ENCODE measurements at regions not wholly inside any gene's neighbourhood (a gene's known extent, or its start where the extent isn't known, plus 50 kb on each side); places are given as distances from the start of the nearest gene placed in this dataset.
"Not testable (repeated sequence)": the region's sequence is repeated elsewhere in the genome, so short reads cannot be mapped to it uniquely, and the experiment has no call there.

DNA sequence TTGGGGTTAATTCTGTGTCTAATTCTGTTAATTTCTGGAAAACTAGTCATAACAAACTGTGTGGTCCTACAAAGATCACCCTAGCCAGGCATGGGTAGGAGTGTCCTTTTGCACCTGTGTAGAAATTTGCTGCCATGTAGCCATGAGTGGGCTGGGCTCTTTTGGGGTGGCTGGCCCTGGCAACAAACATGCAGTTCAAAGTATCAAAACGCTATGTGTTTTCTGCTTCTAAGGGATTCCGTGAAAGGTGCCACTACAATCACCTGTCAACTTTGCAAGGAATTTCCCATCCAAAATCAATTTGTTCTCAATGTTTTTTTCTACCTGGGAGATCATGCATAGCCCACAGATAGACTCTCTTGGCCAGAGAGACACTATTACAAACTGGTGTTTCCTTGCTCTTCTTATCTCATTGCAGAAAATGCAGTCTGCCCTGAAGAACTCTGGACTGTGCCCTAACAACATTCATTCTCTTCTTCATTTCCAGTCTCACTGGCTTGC is 537.7 kb upstream of the ID2 start:
- DNase-seq = no peak
- ATAC-seq = no peak

DNA sequence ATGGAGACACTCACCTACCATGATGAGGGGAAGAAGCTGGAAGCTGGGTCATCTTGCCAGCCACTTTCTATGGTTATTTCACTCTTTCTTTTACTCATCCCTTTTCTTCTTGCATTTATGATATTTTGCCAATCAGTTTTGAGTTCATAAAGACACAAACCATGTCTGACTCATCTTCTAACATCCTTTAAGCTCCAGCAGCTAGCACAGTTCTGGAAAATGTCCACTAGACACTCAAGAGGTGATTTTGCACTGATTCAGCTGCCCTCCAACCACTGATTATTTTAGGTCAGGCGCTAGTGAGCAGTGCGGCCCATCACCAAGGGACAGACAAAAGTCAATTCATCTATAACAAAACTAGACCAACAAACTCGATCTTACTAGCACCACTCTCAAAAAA is 537.1 kb upstream of the ID2 start:
- no peak for ATAC-seq
- no peak for DNase-seq

DNA sequence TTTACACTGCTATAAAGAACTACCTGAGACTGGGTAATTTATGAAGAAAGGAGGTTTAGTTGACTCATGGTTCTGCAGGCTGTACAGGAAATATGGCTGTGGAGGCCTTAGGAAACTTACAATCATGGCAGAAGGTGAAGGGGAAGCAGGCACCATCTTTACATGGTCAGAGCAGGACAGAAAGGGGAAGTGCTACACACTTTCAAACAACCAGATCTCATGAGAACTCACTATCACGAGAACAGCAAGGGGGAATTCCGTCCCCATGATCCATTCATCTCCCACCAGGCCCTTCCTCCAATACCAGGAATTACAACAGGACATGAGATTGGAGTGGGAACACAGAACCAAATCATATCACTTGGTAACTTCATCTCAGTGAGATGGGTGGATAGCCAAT is 536.5 kb upstream of the ID2 start:
- DNase-seq, ATAC-seq: not testable (repeated sequence)

DNA sequence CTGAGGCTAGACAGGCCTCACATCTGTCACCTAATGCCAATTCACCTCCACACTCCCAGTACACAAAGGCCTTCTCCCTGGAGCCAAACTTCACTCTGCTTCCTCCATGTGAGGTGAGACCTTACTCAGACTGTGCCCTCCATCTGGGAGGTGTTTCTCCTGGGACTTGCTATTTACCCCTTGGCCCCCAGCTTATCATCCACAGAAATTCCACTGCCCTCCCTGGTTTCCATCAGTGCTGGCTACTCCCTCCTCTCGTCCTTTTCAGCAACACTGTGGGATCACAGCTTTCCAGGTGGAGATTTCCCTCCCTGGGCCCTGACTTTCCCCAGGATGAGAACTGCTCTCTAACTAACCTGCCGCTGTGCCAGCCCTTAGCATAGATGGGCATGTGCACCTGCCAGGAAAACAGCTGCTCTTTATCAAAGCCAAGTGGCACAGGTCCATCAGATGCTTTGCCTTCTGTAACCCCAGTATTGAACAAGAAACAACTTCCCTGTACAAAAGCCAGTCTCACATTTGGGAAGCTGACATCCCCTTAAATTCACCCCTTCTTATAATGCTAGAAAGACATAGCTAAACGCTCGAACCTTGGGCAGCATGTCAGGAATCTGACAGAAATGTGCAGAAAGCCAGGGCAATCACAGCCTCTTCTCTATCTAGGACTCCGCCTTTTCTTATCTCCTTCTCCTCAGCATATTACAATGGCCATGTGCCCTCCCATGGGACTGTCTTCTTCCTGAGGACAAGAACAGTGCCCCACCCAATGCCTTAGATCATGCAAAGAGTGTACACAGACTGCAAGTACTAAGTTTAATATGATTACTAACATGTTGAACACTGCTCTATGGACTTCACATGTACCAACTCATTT is 535.5 kb upstream of the ID2 start:
- no peak for DNase-seq
- ATAC-seq = no peak

- ATAC-seq = no peak
- no peak for DNase-seq
Measured at GRCh38 chr2:8148260-8149006, 533.4 kb upstream of the ID2 start.

DNA sequence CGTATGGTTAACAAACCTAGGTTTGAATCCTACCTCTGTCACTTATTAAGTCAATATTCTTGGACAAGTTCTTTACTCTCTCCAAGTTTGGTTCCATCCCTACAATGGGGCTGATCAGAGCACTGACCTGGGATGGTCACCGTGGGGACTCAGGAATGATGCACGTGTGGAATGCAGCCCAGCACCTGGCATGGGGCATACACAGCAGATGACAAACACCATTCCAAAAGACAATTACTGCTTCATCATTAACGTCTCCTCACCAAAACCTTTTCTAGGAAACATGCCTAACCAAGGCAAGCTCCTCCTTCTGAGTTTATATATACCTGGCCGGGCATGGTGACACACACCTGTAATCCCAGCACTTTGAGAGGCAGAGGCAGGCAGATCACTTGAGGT is 532.9 kb upstream of the ID2 start:
- DNase-seq (no peak), ATAC-seq (no peak)

DNA sequence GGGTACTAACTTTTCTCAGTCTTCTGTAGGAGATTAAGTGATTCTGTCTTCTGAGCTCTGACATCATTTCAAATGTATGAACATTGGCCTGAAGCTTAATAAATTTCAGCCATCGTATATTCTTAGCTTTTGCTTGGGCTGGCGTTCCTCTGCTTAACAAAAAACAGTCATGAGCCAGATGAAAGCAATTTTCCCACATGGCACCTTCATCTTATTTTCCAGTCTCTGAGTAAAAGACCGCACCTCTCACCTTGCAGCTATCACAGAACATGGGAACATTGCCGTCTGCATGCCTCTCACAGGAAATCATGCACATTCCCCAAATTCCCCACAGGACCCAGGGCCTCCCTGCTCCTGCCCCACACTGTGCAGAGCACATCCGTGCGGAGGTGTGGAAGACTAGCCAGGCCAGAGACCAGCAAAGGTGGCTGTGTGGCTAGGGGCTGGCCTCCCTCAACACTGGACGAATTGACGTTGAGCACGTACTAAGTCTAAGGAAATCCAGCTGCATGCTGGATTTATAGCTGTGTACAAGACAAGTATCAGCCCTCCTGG is 531.8 kb upstream of the ID2 start:
- ATAC-seq (no peak), DNase-seq (no peak)

DNA sequence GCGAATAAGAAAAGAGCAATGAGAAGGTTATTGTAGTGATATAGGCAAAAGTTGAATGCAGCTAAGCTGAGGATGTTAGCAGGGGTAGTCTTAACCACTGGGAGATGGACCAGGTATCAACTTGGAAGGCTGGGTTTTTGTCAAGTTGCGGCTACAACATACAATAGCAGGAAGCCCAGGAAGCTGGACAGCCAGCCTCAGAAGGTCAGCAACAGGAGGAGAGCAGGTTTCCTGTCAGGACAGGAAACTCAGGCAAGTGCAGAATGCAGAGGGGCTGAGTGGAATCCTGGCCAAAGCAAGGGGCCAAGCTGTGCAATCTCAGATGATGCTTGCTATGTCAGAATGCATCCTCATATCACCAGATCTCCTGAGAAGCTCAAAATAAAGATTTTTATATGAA is 530.0 kb upstream of the ID2 start:
- no peak for DNase-seq
- ATAC-seq = no peak

DNA sequence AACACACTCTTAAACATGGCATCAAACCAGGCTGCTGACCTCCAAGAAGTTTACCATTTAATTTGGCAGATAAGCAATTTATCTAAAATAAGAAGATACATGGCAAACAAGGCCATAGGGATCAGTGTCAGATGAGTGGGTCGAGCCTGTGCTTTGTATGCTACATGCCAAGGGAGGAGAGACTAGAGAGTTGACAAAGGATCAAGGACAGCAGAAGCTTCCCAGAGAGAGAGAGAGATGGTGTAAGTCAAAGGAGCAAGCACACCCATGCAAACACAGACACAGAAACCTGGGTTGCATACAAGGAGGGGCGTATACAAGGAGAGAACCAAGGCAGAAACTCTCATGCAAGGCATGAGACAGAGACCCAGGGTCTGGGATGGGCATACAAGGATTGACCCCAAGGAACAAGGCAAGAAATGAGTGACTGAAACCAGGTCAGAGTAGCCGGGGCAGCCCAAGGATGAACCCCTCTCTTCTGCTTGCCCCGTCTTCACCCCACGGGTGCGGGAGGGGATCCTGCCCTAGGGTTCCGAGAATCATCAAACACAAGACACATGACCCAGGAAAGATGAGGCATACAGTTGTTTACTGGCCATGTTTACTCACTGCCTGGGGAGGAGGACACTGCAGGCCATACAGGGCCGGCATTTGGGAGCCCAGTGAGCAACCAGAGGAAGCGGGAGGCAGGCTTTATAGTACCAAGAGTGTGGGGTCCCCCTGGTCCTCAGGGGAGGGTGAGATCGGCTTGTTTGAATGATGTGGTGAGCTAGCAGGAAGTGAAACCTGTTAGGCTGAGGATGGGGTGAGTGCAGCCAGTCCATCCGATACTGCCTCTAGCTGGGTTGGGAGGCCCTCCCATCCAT is 529.2 kb upstream of the ID2 start:
- ATAC-seq (no peak), DNase-seq (no peak)

- no peak for DNase-seq
- ATAC-seq = no peak
Measured at GRCh38 chr2:8153258-8153718, 528.6 kb upstream of the ID2 start.

- ATAC-seq = no peak
- no peak for DNase-seq
Measured at GRCh38 chr2:8154270-8154669, 527.6 kb upstream of the ID2 start.

DNA sequence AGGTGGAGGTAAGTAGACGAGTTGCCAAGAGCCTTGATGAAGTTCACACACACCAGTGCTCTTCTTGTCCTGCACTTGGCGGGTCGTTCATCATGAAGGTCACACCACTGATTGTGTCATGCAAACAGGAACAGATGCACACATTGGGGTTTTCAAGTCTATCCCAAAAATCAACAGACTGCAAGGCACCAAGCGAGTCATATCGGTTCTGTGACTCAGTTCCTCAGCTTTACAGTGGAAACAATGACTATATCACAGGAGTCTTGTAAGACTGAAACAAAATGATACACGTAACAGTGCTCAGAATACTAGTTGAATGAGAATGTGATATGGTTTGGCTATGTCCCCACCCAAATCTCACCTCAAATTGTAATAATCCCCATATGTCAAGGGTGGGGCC is 526.9 kb upstream of the ID2 start:
- peak; percentile 40 for DNase-seq
- peak; percentile 88 for ATAC-seq

GRCh38 chr2:8157621-8158430 is 524.0 kb upstream of the ID2 start:
- DNase-seq (no peak), ATAC-seq (no peak)

DNA sequence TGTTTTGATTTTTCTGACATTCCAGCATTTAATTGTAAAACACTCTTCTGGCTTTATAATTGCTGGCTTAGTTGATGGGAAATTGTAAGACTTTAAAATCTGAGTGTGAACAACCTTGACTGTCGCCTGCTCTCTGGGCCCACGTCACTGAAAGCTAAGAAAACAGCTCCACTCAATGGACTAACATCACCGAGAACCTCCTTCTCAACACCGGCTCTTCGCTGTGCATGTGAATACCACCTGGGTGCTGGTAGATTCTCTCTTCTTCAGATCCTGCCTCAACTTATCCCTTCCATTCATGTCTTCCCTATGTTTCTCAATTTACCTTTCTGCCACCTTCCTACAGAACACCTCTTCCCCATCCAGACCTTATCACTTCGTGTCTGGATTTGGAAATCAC is 523.1 kb upstream of the ID2 start:
- ATAC-seq = no peak
- no peak for DNase-seq

GRCh38 chr2:8159211-8159965 is 522.5 kb upstream of the ID2 start:
- DNase-seq = no peak
- ATAC-seq = no peak

GRCh38 chr2:8159966-8160603 is 521.8 kb upstream of the ID2 start:
- ATAC-seq (no peak), DNase-seq (no peak)

DNA sequence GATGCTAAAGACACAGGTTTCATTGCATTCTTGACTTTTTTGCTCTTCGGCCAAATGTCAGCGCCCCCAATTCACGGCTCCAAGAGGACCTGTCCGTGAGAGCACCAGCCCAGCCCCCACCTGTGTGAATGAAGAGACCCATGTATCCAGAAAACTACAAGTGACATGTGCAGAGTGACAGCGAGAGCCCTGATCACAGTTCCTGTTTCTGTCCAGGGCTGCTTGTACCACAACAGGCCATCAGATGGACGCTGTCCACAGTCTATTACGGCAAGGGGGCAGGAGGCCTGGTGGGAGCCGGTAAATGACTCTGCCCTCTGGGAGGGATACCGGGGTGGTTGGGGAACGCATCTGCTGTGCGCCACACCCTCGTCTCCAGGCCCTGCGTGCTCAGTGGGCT is 520.9 kb upstream of the ID2 start:
- DNase-seq (no peak), ATAC-seq (no peak)

DNA sequence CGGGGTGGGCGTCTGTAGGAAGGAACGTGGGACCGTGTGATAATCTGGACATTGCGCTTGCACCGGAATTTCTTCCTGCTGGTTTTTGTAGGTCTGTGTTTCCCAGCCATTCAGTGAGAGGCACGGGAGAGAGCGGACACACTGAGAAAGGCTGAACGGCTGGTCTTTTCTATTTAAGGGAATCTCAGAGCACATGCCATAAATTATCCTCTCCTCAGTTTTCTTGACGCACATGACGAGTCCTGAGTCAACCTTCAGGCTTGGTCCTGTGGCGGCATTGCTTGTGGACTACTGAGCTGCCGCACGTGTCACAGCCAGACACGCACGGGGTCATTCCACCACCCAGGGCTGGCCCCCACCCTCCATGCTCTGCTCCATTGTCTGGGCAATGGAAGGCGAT is 519.3 kb upstream of the ID2 start:
- DNase-seq = no peak
- ATAC-seq = no peak

DNA sequence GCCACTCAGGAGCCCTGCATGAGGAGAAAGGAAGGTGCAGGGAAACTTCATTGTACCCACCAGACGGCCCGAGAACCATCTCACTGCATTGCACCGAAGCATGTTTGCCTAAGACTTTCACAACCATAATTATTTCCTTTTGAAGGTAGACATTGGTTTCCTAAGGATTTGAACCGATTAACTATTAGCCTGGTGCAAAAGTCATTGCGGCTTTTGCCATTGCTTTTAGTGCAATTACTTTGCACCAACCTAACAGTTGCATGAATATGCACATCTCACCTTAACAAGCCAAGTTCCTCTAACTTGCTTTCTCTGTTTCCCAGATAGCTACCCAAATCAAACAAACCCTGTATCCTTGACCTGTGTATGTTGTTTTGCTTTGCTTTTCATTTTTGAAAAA is 516.3 kb upstream of the ID2 start:
- no peak for ATAC-seq
- no peak for DNase-seq
